ENCODE measurements at regions not wholly inside any gene's neighbourhood (a gene's known extent, or its start where the extent isn't known, plus 50 kb on each side); places are given as distances from the start of the nearest gene placed in this dataset.

DNA sequence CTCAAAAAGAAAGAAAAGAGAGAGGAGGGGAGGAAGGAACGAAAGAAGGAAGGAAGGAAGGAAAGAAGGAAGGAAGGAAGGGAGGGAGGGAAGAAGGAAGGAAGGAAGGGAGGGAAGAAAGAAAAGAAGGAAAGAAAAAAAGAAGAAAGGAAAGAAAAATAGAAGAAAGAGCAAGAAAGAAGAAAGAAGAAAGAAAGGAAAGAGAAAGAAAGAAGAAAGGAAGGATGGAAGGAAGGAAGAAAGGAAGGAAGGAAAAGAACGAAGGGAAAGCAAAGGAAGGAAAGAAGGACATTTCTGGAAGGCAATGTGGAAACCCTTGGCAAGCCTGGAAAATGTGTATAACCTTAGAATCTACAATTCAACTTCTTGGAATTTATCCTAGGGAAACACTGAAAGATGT lies 150.4 kb upstream of the LHX1 start:
- no peaks in the 10 kb centered on the region for H3K9me3 Mint-ChIP-seq (ENCODE audit: insufficient read depth)
- no peak for TF ChIP-seq EZH2 (IDR thresholded peaks at IDR 0.05; ENCODE audit: borderline replicate concordance, insufficient read depth, low read depth, low read length, poor library complexity, severe bottlenecking)
- TF ChIP-seq, protein P1, sequence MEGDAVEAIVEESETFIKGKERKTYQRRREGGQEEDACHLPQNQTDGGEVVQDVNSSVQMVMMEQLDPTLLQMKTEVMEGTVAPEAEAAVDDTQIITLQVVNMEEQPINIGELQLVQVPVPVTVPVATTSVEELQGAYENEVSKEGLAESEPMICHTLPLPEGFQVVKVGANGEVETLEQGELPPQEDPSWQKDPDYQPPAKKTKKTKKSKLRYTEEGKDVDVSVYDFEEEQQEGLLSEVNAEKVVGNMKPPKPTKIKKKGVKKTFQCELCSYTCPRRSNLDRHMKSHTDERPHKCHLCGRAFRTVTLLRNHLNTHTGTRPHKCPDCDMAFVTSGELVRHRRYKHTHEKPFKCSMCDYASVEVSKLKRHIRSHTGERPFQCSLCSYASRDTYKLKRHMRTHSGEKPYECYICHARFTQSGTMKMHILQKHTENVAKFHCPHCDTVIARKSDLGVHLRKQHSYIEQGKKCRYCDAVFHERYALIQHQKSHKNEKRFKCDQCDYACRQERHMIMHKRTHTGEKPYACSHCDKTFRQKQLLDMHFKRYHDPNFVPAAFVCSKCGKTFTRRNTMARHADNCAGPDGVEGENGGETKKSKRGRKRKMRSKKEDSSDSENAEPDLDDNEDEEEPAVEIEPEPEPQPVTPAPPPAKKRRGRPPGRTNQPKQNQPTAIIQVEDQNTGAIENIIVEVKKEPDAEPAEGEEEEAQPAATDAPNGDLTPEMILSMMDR (IDR thresholded peaks at IDR 0.05), result no peak
- 77% methylated on average over 1 of the region's 2 CpGs for WGBS (ENCODE audit: insufficient coverage)
- POLR2A ChIA-PET, result no interaction called here
- intact Hi-C loops (cut with micrococcal nuclease), result no loop called here
- no peak overlapping the region for H3K4me2 ChIP-seq (replicated peaks; ENCODE audit: low read depth, low read length, poor library complexity, severe bottlenecking)
- H3K4me1 Mint-ChIP-seq, result no peaks in the 10 kb centered on the region
- peaks cover 41% of the 10 kb centered on the region for H3K27me3 Mint-ChIP-seq
- H4K20me1 ChIP-seq (ENCODE audit: control insufficient read depth, insufficient read depth, low read length, poor library complexity, severe bottlenecking), result no peaks in the 10 kb centered on the region
- no peak for DNase-seq
- H3K79me2 ChIP-seq (ENCODE audit: control insufficient read depth, insufficient read depth, low read length), result no peaks in the 10 kb centered on the region
- no peak overlapping the region for H3K9ac ChIP-seq (ENCODE audit: low read length)
- H3K27me3 ChIP-seq (replicated peaks in 1 of 4; ENCODE audit: control extremely low read depth in 1 of 4, control insufficient read depth in 3 of 4, insufficient read depth in 4 of 4, low read length in 3 of 4), result peaks cover 0 to 23% (median 1%) of the 10 kb centered on the region in 4 experiments
- H2AFZ ChIP-seq (ENCODE audit: insufficient read depth, low read depth, low read length, poor library complexity, severe bottlenecking), result no peak overlapping the region
- H3K4me1 ChIP-seq (ENCODE audit: control insufficient read depth in 2 of 2, insufficient read depth in 2 of 2, low read length in 2 of 2), result no peaks in the 10 kb centered on the region
- no peak overlapping the region for H3K4me3 ChIP-seq (ENCODE audit: control extremely low read depth in 1 of 5, extremely low read depth in 1 of 5, insufficient read depth in 1 of 5, low read depth in 2 of 5, low read length in 4 of 5)
- H3K27ac ChIP-seq (ENCODE audit: low read length in 2 of 2), result no peak overlapping the region
- CTCF ChIA-PET, result no interaction called here
- H3K4me3 Mint-ChIP-seq, result no peak overlapping the region
- H3K36me3 ChIP-seq (replicated peaks in 1 of 2; ENCODE audit: control extremely low read depth in 1 of 2, control insufficient read depth in 1 of 2, extremely low read depth in 1 of 2, insufficient read depth in 2 of 2, low read length in 1 of 2), result no peaks in the 10 kb centered on the region
- no peak for ATAC-seq (ENCODE audit: low read depth)
- H3K9me3 ChIP-seq (ENCODE audit: control extremely low read depth in 1 of 3, control insufficient read depth in 2 of 3, insufficient read depth in 1 of 3, low read length in 2 of 3), result peaks cover 0 to 9% (median 0%) of the 10 kb centered on the region in 3 donors
- no peak overlapping the region for H3K27ac Mint-ChIP-seq

DNA sequence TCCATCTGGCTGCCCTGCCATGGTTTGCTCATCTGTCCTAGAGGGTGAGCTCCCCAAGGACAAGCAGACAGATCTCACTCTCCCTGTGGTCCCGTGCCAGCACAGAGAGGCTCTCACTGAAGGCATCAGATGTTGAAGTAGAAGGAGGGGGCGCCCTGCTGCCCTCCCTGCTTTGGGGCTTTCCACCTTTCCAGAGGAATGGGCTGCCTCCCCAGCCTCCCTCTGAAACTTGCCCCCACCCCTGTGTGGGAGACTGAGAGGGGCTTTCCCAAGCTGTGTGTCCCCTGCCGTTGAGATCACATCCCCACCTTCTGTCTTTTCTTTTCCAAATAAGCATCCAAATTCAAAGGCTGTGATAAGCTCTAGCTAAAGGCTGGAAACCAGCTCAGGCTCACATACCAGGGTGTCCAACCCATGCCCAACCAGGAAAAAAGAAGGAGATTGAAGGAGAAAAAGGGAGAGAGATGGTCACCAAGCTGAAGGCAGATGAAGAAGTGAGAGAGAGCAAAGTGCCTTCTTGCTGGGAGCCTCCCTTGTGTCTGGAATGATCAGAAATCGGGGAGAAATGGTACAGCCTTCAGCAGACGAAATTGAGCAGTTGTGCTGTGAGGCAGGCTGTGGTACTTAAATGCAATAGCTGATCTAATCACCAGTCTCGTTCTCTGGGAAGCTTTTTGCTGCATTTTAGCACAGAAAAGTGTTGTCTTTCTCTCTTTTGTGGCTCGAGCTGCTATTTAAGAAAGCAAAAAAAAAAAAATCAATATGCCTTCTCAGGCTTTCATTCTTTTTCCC lies 145.9 kb upstream of the LHX1 start:
- Mint-ChIP-seq H3K4me3 (no peak overlapping the region), H3K27ac (no peak overlapping the region), H3K27me3 (peaks cover 39% of the 10 kb centered on the region), H3K9me3 (ENCODE audit: insufficient read depth) (no peaks in the 10 kb centered on the region), H3K4me1 (no peaks in the 10 kb centered on the region)
- H3K9me3 ChIP-seq (ENCODE audit: control extremely low read depth in 1 of 3, control insufficient read depth in 2 of 3, insufficient read depth in 1 of 3, low read length in 2 of 3), result no peaks in the 10 kb centered on the region
- H3K27ac ChIP-seq (ENCODE audit: low read length in 2 of 2), result no peak overlapping the region
- TF ChIP-seq, protein P1 (IDR thresholded peaks at IDR 0.05), result no peak
- TF ChIP-seq EZH2 (IDR thresholded peaks at IDR 0.05; ENCODE audit: borderline replicate concordance, insufficient read depth, low read depth, low read length, poor library complexity, severe bottlenecking), result no peak
- no peak overlapping the region for H2AFZ ChIP-seq (ENCODE audit: insufficient read depth, low read depth, low read length, poor library complexity, severe bottlenecking)
- H3K27me3 ChIP-seq (replicated peaks in 1 of 4; ENCODE audit: control extremely low read depth in 1 of 4, control insufficient read depth in 3 of 4, insufficient read depth in 4 of 4, low read length in 3 of 4), result peaks cover 0 to 13% (median 0%) of the 10 kb centered on the region in 4 experiments
- DNase-seq, result no peak
- H3K36me3 ChIP-seq (replicated peaks in 1 of 2; ENCODE audit: control extremely low read depth in 1 of 2, control insufficient read depth in 1 of 2, extremely low read depth in 1 of 2, insufficient read depth in 2 of 2, low read length in 1 of 2), result no peaks in the 10 kb centered on the region
- no peaks in the 10 kb centered on the region for H4K20me1 ChIP-seq (ENCODE audit: control insufficient read depth, insufficient read depth, low read length, poor library complexity, severe bottlenecking)
- ChIA-PET CTCF (no interaction called here), POLR2A (no interaction called here)
- ATAC-seq (ENCODE audit: low read depth), result no peak
- H3K4me3 ChIP-seq (ENCODE audit: control extremely low read depth in 1 of 5, extremely low read depth in 1 of 5, insufficient read depth in 1 of 5, low read depth in 2 of 5, low read length in 4 of 5), result no peak overlapping the region
- no peaks in the 10 kb centered on the region for H3K79me2 ChIP-seq (ENCODE audit: control insufficient read depth, insufficient read depth, low read length)
- no peaks in the 10 kb centered on the region for H3K4me1 ChIP-seq (ENCODE audit: control insufficient read depth in 2 of 2, insufficient read depth in 2 of 2, low read length in 2 of 2)
- WGBS (ENCODE audit: insufficient coverage), result 36% methylated on average over 3 of the region's 7 CpGs
- intact Hi-C loops (cut with micrococcal nuclease), result no loop called here
- H3K4me2 ChIP-seq (replicated peaks; ENCODE audit: low read depth, low read length, poor library complexity, severe bottlenecking), result no peak overlapping the region
- H3K9ac ChIP-seq (ENCODE audit: low read length), result no peak overlapping the region

Data from B cell (primary cell).